C1 segment of cervical spinal cord (tissue), 14 donors: ENCODE measurements at regions not wholly inside any gene's neighbourhood (a gene's known extent, or its start where the extent isn't known, plus 50 kb on each side); places are given as distances from the start of the nearest gene placed in this dataset.
"Not testable (repeated sequence)": the region's sequence is repeated elsewhere in the genome, so short reads cannot be mapped to it uniquely, and the experiment has no call there.

Experiments used
- DNase-seq, 14 donors: peaks; one replicate each; lab custom pipeline; 2025; lab: John Stamatoyannopoulos, UW

GRCh38 chrY:7663261-7663660, 751.7 kb upstream of the AMELY start:
- DNase-seq = no peak

DNA sequence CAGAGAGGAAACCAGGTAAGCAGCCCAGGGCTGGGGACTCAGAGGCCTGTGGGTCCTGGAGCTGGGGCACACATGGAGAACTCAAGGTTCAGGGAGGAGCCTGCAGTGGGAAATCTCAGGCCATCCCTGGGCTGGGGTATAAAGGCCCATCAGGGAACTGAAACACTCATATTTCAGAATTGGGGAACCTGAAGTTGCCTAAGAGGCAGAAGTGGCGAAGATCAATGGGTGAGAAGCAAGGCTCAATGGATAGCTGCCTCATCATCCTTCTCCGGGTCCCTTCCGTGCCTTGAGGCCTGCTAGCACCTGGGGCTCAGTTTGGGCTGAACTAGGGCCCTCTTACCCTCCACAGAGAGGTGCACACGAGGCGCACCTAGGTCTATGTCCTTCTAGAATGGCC, 747.5 kb upstream of the AMELY start:
- DNase-seq = no peak

GRCh38 chrY:7656596-7656995, 745.0 kb upstream of the AMELY start:
- DNase-seq = no peak

GRCh38 chrY:7654985-7655384, 743.4 kb upstream of the AMELY start:
- DNase-seq = no peak

DNA sequence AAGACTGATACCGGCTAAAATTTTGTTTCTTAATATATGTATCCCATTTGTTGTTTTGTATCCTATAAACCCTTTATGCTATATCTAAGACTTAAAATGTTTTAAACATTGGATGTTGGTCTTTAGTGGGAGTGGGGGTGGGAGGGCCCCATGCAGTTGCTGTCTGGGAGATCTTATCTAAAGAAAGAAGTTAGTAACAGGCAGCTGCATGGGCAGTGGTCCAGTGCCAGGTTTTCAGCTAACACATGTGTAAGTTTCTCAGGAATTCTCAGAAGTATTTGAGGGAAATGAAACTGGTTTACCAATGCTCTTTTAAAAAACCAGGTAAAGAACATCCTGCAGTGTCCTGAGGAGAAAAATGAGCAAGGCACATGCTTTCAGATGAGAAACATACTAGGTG, 738.3 kb upstream of the AMELY start:
- DNase-seq = not testable (repeated sequence)
